Activated CD4-positive, alpha-beta T cell treated with anti-CD3 and anti-CD28 coated beads, Interleukin-2, amount 50 U/mL, for 4 hours (primary cell): ENCODE measurements at regions not wholly inside any gene's neighbourhood (a gene's known extent, or its start where the extent isn't known, plus 50 kb on each side); places are given as distances from the start of the nearest gene placed in this dataset.

ENCODE experiments used
- DNase-seq, 2 experiments: peaks; one replicate each; pipeline ENCODE4 v3.0.0-alpha.2; 2020

DNA sequence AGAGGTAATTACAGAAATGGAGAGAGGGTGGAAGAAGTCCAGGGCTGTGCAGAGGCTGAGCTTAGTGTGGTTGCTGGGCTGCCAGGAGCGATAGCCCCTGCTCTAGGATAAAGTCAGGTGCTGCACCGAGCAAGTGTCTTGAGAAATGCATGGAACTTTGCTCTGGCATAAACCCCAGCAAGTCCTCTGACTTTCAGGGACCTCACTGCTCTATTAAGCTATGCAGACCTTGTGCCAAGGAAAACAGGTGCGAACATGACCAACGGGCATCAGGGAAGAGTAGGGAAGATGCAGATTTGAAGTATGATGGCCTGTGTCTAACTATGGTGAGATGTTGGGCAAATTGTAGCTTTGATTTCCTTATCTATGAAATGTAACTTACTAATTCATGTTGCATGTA, 416.8 kb downstream of the NR2F2 start:
- DNase-seq = no peak

DNA sequence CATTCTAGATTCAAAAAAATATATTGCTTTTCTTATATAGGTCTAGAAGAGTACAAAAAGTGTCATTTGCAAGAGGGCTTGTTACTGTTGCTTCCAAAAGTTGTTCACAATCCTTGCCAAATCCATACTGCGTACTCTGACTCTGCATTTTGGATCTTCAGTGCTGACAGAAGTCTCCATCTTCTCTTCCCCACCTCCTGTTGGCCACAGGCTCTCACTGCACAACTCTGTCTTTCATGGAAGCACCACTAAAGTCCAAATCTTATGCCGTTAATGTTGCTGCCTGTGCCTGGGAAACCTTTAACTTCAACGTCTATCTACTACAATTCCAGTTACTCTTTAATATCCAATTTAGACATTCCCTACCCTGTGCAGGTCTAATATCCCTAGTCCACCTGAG, 419.9 kb downstream of the NR2F2 start:
- DNase-seq = no peak

DNA sequence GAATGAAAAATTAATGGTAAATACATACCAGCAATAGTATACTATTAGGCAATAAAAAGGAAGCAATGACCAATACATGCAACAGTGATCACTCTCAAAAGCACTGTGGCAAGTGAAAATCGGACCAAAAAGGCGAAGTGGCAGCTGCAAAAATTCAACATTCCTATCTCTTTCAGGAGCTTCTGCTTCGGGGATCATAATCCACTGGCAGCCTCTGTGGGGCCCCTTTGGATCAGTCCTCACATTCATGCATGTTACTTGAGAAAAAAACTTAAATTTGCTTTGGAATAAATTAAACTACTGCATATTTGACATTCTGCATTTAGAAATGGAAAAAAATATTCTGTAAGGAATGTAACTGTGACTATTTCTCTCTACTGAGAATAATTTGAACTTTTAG, 425.6 kb downstream of the NR2F2 start:
- no peak for DNase-seq

DNA sequence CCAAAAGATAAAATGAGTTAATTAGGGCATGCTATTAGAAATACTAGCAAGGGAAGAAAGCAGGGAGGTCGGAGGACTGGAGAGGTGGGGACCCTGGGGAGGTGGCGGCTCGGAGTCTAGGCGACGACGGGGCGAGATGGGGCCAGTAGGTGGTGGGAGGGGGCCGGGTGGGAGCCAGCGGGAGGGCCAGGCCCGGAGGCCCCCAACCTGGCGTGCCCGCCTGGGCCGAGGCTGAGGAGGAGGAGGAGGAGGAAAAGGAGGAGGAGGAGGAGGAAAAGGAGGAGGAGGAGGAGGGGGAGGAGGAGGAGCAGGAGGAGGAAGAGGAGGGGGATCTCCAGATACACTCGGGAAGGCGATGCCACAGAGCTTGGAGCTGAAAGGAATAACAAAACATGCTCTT, 426.2 kb downstream of the NR2F2 start:
- no peak for DNase-seq

DNA sequence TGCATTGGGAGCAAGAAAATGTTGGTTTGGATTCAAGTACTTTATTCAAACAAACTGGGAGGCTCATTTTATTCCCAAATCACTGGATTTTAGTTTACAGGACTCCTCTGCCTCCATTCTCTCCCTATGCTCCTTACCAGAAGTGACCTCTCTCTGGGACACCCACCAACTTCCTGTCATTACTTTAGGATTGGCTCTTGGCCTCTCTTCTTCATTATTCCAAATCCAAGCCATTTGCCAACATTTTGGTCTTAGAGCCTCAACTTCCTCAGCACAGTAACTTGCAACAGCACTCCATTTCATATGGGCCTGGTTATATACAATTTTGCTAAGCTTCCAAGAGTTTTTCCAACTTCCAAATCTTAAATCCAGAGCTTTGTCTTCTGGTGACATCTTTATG, 432.1 kb downstream of the NR2F2 start:
- DNase-seq = no peak

DNA sequence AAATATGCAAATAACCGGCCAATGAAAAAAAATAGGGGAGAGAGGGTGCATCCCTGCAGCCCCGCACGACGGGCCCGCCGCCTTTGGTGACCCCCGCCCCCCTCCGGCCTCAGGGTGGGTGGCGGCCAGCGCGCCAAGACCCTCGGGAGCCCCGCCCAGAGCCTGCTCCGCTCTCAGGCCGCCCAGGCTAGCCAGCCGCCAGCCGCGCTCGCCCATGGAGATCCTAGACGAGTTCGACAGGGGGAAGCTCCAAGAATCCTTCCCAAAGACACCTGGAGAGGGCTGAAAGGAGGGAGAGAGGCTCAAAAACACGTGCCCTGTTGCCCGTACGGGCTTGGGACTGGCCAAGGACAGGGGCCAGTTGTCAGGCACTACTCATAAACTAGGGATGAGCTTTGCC, 434.0 kb downstream of the NR2F2 start:
- no peak for DNase-seq

DNA sequence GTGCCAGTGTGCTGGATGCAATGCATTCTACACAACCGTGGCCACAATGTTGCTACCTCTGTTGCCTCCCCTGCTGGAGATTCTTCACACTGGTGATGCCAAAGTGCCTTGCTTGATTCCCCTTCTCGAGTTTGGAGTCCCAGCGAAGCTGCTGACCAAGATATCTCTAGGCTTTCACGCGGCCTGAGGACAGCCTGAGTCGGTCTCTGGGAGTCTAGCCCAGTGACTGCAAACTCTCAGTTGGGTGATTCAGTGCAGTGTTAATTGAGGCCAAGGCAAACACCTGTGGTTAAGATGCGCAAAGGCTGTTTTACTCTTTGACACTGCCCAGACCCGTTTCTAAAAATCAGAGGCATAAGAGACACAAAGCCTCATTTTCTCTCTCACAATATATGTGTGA, 434.4 kb downstream of the NR2F2 start:
- DNase-seq = no peak

DNA sequence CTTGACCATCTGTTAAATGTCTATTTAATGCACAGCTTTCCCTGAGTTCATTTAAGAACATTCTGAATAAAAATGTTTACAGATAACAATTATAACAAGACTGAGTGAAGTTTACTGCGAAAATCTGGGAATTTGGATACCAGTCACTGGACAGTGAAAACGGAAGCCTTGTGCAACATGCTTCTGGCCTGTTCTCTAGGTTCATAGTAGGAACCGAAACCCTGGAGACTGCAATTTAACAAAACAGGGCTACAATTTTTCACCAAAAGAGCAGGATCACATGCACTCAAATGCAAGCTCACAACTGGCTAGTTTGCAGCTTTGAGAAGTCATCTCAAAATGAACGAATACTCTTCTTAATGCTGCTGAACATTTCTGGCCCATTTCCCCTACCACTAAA, 435.9 kb downstream of the NR2F2 start:
- DNase-seq = no peak

DNA sequence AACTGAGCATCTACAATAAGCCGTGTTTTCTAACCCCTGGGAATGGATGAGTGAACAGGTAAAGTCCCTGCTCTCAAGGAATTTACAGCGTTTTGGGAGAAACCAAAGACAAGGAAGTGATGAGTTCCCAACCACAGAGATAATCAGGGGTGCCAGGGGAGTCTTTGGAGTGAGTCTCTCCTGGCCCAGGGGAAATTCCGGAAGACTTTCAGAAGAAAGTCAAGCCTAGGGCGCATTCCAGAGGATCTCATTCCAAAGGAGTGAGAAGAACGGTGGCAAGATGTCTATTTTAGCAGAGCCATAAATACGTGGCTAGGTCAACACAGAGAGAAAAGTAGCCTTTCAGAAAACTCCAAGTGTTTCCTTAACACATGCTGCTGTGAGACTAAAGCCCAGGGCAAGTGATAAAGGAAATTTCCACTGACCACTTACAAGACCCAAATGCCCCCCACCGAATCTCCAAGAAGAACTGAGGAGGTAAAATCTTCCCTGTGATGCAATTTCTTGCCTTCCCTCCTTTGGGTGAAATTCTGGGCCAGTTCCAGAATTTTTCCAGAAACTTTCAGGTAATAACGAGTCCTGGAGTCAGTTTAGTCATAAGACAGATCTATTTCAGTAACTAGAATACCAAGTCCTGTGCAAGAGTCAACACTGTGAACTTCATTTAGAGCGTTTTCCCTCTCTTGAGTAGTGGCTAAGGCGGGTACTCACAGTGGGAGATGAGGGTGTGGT, 437.4 kb downstream of the NR2F2 start:
- DNase-seq = no peak

DNA sequence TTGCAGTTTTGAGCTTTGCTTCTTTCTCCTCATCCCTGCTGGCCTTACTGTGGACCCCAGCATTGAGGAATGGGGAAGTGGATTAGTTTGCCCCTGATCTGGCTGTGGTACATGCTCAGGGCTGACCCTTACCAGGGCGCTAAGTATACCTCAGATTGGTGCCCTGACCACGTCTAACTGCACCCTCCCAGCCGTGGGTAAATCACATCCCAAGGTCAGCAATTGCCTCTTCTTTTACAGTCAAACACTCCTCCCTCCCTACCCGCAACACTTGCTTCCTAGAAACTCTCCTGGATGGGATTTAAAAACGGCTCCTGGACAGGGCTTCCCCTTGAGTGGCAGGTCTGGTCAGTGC, 437.9 kb downstream of the NR2F2 start:
- DNase-seq = no peak

DNA sequence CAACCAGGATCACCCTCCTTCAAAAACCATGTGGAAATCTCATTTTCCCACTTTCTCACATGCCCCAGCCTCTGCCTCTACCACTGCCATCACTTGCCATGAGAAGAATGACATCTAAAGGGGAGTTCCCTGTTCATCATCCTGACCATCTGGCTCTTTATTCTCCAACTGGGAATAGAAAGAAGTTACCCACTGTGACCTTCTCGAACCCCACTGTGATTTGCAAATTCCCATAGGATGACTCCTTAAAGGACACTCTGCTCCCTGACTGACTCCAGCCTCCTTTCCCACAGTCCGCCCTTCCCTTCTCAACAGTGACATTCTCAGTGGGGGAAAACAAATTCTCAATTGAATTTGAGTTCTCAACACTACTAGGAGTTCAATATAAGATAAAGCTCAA, 440.5 kb downstream of the NR2F2 start:
- DNase-seq = no peak

DNA sequence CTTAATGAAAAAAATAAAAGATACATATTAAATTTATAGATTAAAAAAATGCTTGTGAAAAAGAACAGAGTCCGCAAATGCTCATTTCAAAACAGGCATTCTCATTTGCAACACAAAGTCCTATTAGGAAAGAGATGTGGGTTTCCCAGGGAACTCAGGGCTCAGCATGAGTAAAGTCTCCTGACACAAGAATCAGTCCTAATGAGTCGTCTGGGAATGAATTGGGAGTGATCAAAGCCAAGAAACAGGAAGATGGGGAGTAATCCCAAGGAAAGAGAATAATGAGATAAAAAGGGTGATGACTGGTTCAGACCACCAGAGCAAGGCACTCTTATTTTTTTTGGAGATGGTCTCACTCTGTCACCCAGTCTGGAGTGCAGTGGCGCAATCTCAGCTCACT, 443.7 kb downstream of the NR2F2 start:
- no peak for DNase-seq

DNA sequence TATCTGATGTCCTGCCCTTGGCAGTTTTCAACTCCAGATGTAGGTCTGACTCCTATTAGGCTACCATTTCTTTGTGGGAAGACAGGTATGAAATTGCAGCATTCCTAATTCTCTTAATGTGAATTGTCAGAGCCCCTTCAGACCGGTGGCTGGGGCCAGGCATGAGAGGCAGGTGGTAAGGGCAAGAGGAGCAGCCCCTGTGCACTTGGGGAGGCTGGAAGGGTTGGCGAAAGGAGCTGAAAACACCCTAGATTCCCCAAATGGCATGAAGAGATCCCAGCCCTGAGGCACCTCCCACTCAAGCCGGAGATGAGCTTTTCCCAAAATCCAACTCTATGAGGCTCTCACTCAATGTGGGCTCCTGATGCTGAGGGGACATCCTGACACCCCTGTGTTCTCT, 453.2 kb downstream of the NR2F2 start:
- DNase-seq = no peak

DNA sequence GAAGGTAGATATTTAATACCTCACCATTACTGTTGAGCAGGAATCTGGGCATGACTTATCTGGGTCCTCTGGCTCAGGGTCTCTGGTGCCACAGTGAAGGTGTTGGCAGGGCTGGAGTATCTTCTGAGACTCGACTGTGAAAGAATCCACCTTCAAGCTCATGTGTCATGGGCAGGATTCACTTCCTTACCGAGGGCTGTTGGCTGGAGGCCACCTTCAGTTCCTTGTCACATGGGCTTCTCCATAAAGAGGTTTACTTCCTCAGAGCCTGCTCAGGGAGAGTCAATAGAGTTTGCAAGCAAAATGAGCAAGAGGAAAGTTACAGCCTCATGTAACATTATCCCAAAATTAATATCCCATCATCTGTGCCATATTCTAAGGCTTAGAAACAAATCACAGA, 459.5 kb downstream of the NR2F2 start:
- DNase-seq = no peak

DNA sequence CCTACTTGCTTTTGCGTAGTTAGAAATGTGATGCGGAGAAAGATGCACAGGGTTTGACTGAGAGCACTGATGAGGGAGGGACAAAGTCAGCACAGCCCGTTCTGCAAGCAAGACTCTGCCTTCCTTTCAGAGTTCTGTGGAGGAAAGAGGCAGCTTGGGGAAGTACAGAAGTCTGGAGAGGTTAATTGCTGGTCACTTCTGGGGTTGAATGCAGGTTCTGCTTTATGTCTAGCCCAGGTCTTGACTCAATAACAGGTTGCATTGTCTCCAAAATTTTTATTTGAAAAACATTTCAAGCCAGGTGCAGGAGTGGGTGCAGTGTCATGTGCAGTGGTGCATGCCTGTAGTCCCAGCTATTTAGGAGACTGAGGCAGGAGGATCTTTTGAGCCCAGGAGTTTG, 461.7 kb downstream of the NR2F2 start:
- no peak for DNase-seq

DNA sequence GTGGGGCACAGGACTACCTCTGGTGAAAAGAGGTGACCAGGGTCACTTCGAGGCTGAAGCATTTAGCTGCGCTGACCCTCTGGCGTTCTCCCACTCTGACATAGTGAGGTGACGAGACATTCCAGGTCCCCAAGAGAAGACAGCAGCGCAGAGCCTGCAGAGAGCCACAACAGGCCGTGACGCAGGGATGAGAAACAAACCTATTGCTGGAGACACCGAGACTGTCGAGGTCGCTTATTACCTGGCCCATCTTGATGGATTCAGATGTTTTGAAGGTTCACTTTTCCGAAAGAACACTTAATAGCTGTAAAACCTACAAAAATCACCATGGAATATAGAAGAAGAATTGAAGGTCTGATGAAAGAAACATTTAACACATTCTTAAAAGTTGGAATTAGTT, 466.3 kb downstream of the NR2F2 start:
- DNase-seq = no peak

DNA sequence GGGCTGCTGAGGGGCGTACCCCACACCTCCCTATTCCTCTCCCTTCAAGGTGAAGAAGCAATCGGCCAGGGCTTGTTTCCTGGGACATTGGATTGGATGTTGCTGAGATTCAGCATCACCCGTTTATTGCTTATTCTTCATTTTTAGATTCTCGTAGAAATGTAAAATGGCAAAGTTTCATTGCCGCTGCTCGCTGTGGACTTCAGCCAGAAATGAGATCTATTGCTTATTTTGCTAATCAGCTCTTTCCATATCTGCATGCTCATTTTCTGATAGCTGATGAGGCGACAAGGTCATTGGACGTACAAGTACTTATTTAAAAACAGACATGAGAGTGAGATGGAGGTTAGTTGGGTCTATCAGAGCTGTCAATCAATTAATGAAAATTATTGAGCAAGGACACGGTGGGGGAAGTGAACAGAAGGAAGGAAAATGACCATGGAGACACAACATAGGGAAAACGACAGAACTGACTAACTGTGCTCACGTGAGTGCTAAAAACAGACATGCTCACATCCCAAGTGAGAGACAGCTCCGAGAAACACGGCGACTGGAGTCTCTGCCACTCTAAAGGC, 471.2 kb downstream of the NR2F2 start:
- no peak for DNase-seq

DNA sequence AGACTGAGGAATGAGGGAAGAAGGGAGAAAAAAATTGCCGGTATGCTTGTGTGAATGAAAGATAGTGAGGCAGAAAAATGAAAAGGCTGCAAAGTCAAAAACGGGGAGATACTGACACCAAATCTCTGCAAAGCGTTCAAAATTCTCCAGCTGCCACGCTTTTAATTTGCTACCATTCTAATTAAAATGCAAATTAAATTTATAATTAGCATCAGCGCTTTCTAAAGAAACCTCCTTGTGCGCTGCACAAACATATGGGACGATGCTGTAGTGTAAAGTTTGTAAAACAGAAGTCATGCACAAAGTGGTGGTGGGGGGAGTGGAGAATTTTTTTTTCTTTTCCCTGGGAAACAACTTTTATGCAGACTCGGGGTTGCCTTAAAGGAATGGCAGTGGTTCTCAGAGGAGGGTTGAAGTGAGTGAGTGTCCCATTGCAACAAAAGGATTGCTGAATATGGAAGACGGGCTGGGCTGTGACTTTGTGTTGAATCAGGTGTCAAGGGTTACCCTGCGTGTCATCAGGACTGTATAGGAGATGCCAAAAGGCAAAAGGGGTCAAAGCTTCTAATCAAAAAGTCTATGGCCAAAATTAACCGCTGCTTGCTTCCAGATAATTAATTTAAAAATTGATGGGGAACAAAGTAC, 472.2 kb downstream of the NR2F2 start:
- DNase-seq = no peak

DNA sequence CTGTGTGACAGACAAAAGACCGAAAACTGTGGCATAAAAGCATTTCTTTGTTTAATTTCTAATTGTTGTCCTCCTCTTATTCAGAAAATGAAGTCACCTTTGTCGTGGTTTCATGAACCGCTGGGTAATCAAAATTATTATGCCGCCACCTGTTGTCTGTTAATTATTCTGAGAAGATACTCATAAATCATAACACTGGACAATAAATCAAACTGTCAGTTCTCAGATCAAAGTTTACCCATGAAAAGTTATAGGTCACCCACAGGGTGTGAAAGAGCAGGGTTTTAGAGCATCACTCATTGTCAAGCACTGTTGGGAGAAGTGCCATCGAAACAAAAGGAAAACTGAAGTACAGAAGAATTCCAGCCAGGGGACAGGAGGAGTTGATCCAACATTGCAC, 474.3 kb downstream of the NR2F2 start:
- no peak for DNase-seq

DNA sequence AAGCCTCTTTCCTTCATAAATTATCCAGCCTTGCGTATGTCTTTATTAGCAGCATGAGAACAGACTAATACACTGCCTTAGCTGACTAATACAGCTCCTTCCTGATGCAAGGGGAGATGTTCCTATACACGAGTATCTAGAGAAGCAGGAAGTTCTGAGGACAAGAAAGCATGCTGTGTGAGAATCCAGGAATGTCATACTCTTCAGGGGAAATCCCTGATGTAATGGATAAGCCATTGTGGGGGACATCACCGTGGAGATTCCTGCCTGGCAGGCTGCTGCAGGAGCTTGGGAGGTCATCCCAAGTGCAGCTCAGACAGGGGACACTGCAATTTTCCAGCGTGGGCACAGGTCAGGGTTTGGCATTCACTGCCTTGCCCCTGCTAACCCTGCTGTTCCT, 476.9 kb downstream of the NR2F2 start:
- DNase-seq = no peak

DNA sequence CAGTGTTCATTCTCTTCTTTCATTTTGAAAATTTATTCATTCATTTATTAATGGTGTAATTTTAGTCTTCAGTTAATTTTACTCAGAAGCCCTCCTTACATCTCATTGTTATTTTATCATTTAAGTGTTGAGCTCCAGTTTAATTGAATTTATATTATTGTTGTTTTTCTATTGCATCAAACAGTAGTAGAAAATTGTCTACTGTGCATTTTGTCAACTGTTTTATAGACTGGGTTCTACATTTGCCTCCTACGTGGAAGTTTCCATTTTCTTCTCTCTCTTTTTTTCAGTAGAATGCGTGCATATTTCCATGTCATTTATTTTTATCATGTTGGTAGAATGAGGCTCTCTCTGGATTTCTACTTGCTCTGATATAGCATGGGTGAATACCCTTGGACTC, 487.4 kb downstream of the NR2F2 start:
- DNase-seq = no peak

DNA sequence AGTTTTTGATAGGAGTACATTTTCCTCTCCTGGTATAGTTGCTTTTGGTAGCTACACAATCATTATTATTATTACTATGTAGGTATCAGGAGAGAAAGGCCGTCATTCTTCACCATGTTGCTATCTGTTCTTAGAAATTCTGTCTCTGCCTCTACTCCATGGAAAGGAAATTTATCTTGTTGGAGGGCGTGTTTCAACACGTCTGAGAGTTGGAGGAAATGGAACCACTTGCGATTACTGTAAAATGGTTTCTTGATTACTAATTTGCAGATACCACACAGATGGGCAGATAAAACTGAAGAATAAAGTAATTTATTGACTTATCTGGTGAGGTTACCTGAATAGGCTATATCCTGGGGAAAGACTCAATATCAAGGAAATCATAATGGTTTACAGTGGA, 488.4 kb downstream of the NR2F2 start:
- DNase-seq = no peak

DNA sequence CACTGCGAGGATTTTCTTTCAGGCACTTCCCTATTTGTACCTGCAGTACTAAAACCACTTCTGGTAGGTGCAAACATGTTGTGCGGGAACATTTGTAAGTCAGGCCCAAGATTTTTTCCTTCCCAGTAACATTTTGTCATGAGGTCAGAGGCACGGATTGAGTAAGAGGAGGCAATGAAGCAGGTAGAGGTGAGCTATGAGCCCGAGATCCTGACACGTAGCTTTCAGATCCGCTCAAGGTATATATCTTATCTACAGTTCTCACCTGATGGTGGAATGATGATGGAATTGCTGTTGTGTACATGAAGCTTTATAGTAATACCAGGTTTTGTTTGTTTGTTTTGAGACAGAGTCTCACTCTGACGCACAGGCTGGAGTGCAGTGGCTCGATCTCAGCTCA, 497.5 kb downstream of the NR2F2 start:
- no peak for DNase-seq

DNA sequence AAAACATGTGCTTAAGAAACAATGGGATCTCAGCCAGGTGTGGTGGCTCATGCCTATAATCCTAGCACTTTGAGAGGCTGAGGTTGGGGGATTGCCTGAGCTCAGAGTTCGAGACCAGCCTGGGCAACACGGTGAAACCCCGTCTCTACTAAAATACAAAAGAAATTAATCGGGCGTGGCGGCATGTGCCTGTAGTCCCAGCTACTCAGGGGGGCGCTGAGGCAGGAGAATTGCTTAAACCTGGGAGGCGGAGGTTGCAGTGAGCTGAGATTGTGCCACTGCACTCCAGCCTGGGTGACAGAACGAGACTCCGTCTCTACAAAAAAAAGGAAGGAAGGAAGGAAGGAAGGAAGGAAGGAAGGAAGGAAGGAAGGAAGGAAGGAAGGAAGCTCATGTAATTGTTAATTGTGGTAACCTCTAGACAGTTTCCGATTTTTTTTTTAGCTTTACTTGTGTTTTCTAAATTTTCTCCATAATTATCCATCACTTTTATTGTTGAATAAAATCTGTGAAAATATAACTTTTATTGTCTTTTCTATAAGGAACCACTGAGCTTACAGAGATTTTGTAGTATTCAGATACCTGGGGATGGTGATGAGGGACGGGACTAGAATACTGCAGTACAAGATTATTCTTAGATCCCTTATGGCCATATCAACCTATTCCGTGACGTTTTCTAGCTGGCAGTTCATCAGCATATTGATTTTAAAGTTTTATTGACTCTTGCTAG, 506.9 kb downstream of the NR2F2 start:
- no peak for DNase-seq
